Limb (tissue), 2 donors: ENCODE measurements at regions not wholly inside any gene's neighbourhood (a gene's known extent, or its start where the extent isn't known, plus 50 kb on each side); places are given as distances from the start of the nearest gene placed in this dataset.
"Not testable (repeated sequence)": the region's sequence is repeated elsewhere in the genome, so short reads cannot be mapped to it uniquely, and the experiment has no call there.

Source experiments
- DNase-seq, 2 donors: peaks; one replicate each; pipeline ENCODE4 v3.0.0-alpha.2; 2016; ENCODE audit errors: extremely low spot score in 2 of 2

DNA sequence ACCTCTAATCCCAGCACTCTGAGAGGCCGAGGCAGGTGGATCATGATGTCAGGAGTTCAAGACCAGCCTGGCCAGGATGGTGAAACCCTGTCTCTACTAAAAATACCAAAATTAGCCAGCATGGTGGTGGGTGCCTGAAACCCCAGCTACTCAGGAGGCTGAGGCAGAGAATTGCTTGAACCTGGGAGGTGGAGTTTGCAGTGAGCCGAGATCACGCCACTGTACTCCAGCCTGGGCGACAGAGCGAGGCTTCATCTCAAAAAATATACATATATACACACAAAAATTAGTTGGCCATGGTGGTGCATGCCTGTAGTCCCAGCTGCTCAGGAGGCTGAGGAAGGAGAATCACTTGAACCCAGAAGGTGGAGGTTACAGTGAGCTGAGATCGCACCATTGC, 273.6 kb downstream of the GOLGA6L6 start:
- DNase-seq = not testable (repeated sequence)

DNA sequence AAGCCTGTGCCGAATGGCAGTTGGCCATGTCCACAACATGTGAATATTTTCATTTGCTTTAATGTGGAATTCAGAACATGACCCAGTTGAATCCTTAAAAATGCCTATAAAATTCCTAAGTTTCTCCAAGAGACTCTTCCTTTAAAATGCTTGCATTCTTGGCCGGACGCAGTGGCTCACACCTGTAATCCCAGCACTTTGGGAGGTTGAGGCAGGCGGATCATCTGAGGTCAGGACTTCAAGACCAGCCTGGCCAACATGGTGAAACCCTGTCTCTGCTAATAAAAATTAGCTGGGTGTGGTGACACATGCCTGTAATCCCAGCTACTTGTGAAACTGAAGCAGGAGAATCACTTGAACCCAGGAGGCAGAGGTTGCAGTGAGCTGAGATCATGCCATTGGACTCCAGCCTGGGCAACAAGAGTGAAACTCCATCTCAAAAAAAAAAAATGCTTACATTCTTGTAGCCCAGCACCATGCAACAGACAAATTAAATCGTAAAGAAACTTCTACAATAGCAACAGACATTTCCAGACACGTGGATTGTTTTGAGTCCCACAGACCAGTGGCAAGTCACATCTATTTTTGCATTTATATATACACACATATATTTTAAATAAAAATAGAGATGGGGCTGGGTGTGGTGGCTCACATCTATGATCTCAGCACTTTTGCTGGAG, 274.4 kb downstream of the GOLGA6L6 start:
- not testable (repeated sequence) for DNase-seq

DNA sequence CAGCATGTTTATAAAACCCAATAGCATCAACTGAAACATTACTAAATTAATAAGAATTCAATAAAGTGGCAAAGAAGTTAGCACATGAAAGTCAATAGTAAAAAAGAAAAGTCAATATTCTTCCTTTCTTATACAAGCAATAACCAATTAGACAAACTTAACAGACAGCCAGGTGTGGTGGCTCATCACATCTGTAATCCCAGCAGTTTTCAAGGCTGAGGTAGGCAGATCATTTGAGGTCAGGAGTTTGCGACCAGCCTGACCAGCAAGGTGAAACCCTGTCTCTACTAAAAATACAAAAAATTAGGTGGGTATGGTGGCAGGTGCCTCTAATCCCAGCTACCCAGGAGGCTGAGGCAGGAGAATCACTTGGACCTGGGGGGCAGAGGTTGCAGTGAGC, 275.9 kb downstream of the GOLGA6L6 start:
- DNase-seq = not testable (repeated sequence)

DNA sequence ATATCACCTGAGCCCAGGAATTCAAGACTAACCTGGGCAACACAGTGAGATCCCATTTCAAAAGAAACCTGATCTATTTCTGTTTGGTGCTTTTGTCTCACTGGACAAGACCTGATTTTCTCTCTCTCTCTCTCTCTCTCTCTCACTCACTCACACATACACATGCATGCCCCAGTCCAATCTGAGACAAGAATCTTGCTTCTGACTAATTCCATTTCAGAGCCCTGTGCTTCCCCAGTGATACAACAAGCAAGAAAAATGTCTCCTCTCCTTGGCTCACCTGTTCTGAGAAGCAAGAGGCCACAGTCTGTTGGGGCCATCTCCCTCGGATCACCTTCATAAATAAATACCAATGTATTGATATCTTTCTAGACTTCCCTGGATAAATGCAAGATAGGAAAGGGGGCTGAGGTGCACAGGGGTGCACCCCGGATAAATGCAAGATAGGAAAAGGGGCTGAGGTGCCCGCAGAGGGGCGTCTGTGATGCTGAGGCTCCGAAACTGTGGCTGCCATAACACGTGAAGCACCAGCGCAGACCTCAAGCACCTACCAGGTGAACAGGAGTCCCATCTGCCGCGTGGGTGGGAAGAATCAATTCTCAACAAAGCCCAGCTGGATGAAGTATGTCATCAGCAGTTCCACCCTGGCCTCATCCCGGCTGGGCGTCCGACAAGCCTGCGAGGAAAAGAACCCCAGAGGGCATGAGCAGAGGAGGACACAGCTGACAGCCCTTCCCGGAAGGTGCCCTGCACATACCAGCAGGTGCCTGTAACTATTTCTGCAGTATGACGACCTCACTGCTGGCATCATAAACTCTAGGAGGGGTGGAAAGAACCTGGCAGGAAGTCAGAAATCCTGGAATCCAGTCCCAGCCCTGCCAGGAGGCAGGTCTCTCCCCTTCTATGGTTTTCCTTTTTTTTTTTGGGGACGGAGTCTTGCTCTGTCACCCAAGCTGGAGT, 280.0 kb downstream of the GOLGA6L6 start:
- DNase-seq = not testable (repeated sequence)

DNA sequence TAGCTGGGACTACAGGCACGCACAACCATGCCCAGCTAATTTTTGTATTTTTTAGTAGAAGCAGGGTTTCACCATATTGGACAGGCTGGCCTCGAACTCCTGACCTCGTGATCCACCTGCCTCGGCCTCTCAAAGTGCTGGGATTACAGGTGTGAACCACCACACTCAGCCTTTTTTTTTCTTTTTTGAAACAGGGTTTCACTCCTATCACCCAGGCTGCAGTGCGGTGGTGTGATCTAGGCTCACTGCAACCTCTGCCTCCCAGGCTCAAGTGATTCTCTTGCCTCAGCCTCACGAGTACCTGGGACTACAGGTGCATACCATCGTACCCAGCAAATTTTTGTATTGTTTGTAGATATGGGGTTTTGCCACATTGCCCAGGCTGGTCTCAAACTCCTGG, 280.9 kb downstream of the GOLGA6L6 start:
- not testable (repeated sequence) for DNase-seq

DNA sequence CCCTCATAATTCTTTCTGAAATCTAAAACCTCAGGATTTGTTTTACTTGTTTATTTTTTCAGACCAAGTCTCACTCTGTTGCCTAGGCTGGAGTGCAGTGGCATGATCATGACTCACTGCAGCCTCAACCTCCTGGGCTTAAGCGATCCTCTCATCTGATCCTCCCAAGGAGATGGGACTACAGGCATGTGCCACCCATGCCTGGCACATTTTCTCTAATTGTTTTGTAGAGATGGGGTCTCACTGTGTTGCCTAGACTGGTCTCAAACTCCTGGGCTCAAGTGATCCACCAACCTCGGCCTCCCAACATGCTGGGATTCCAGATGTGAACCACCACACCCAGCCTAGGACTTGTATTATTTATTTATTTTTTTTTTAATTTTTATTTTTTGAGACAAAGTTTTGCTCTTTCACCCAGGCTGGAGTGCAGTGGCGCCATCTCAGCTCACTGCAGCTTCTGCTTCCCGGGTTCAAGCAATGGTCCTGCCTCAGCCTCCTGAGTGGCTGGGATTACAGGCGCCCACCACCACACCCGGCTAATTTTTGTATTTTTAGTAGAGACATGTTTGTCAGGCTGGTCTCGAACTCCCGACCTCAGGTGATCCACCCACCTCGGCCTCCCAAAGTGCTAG, 281.9 kb downstream of the GOLGA6L6 start:
- not testable (repeated sequence) for DNase-seq

DNA sequence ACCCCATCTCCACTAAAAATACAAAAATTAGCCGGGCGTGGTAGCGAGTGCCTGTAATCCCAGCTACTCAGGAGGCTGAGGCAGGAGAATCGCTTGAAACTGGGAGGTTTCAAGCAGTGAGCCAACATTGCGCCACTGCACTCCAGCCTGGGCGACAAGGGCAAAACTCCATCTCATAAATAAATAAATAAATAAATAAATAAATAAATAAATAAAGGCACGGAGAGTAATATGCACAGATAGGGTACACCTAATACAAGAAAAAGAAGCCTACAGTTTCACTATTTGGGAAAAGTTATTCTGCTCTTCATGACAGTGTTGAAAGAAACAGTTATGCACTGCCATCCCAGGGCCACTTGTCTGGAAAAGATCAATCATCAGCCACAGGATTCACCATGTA, 285.2 kb downstream of the GOLGA6L6 start:
- not testable (repeated sequence) for DNase-seq

DNA sequence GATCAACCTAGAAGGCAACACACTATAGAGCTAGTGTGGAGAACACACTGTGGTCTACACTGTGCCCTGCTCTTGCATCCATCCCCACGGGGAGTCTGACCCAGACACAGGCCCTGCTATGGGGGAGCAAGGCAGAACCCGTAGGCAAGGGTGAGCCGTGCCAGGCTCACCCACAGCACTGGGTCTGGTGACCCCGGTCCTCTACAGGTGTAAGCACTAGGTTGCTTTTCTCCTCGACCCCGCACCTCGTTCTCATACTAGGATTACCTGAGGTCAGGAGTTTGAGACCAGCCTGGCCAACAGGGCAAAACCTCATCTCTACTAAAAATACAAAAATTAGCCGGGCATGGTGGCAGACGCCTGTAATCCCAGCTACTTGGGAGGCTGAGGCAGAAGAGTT, 286.0 kb downstream of the GOLGA6L6 start:
- not testable (repeated sequence) for DNase-seq

DNA sequence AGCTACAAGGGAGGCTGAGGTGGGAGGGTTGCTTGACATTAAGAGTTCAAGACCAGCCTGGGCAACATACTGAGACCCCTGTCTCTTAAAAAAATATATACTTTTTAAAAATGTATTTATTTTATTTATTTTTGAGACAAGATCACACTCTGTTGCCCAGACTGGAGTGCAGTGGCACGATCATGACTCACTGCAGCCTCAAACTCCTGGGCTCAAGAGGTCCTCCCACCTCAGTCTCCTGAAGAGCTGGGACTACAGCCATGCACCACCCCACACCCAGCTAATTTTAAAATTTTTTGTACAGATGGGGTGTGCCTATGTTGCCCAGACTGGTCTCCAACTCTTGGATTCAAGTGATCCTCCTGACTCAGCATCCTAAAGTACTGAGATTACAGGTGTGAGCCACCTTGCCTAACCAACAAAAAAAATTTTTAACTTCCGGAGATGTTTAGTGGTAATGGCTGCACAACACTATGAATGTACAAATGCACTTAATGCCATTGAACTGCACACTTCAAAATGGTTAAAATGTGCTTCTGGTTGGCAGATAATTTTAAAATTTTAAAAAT, 288.5 kb downstream of the GOLGA6L6 start:
- not testable (repeated sequence) for DNase-seq

DNA sequence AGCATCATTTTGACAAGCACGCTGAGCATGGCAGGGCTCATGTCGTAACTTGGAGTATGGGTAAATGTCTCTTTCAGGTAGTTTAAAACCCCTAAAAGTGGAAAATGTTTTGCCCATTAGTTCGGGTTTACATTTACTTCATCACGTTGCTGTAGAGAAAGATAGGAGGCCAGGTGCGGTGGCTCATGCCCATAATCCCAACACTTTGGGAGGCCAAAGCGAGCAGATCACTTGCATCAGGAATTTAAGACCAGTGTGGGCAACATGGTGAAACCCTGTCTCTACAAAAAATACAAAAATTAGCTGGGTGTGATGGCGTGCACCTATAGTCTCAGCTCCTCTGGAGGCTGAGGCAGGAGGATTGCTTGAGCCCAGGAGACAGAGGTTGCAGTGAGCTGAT, 289.6 kb downstream of the GOLGA6L6 start:
- not testable (repeated sequence) for DNase-seq

DNA sequence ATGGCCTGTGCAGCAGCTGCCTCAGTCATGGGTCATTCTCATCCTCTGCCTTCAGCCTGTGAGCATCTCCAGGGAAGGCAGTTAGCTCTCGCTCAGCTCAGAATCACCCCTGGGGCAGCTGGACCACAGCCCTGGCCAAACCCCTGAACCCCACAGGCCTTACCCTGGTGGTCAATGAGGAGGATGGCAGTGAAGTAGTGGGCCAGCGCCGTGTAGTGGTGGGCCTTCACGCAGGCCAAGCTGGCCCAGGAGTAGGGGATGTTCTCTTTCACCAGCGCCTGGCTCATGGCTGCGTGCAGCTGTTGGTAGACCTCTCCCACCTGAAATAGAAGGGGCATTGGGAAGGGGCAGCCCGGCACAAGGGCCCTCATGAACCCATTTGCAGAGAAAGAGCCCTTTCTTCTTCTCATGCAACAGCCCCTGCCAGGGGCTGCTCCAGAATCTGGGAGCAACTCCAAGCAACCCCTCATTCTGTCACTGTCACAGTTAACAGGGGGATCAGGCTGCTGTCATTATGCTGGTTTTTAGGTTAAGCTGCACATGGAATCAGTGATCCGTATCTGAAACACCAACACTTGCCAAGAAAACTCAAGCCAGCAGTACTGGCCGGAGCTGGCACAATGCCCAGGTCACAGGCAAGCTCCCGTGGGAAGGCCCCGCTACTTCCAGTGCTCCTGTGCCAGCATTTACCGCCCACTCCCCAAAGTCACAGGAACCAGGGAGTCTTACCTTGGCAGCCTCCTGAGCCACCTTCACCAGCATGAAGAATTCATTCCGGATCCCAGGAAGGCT, 290.2 kb downstream of the GOLGA6L6 start:
- DNase-seq = not testable (repeated sequence)

DNA sequence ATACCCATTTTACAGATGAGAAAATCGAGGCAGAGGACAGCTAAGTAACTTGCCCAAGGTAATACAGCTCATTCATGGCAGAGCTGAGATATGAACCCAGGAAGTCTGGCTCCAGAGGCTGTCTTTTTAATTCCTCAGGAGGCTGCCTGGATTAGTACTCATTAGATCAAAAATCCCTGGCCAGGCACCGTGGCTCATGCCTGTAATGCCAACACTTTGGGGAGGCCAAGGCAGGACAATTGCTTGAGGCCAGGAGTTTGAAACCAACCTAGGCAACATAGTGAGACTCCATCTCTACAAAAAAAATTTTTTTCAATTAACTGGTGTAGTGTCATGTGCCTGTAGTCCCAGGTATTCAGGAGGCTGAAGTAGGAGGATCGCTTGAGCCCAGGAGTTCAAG, 291.4 kb downstream of the GOLGA6L6 start:
- DNase-seq = not testable (repeated sequence)

DNA sequence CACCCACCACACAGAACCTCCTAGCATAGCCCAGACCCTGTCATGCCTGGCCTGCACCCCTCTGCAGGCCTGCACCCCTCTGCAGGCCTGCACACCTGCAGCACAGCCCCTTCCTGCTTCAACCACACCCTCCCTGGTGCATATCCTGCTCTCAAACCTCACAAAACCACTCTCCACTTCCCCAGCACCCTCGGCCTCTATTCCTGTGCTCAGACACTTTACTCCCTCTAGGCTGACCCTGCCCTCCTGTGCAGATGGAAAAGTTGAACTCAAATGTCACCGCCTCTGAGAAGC, 292.0 kb downstream of the GOLGA6L6 start:
- not testable (repeated sequence) for DNase-seq

DNA sequence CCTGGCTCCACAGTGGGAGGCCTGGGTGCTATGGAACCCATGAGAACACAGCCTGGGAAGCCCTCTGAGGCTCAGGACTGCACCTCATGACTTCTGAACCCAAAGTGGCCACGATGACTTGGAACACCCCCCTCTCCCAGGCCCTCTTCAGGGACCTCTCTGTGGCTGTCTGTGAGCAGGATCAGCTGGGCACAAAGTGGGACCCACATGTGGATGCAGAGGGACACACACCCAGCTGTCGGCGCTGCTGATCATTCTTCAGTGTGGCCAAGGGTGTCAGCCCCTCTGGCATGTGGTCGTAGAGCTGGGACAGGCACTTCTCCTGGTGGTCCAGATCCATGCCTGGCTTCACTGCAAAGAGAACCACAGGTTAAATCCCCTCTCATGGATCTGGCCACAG, 293.2 kb downstream of the GOLGA6L6 start:
- DNase-seq = not testable (repeated sequence)

DNA sequence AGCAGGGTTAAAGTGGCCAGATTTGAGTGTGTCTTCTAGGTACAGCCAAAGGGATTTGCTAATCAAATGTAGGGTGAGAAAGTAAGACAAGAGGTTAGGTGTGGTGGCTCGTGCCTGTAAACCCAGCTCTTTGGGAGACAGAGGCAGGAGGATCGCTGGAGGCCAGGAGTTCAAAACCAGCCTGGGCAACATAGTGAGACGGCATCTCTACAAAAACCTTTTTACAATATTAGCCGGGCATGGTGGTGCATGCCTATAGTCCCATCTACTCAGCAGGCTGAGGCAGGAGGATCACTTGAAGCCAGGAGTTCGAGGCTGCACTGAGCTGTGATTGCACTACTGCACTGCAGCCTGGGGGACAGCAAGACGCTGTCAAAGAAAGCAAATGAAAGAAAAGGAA, 294.5 kb downstream of the GOLGA6L6 start:
- not testable (repeated sequence) for DNase-seq

DNA sequence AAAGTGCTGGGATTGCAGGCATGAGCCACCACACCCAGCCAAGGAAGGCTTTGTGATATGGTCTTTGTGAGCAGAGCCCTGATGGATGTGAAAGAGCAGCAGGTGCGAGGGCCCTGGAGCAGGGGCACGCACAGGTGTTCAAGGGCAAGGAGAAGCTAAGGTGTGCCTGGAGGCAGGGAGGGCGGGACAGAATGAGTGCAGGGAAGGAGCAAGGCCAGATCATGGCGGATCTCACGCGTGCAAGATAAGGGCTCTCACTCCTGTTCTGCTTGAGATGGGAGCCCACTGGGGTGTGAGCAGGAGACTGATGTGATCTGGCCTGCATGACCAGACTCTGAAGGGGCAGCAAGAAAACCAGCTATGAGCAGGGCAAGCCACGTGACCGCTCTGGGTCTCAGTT, 295.0 kb downstream of the GOLGA6L6 start:
- not testable (repeated sequence) for DNase-seq

DNA sequence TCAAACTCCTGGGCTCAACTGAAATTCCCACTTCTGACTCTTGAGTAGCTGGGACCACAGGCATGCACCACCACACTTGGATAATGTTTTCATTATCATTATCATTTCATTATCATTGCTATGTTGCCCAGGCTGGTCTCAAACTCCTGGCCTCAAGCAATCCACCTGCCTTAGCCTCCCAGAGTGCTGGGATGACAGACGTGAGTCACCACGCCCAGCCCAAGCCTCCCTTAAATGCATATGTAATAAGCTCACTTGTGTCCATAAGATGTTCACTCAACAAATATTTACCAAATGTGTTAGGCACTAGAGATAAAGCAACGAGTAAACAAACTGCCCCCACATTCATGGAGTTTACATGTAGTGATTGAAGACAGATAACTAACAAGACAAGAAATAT, 295.7 kb downstream of the GOLGA6L6 start:
- not testable (repeated sequence) for DNase-seq

DNA sequence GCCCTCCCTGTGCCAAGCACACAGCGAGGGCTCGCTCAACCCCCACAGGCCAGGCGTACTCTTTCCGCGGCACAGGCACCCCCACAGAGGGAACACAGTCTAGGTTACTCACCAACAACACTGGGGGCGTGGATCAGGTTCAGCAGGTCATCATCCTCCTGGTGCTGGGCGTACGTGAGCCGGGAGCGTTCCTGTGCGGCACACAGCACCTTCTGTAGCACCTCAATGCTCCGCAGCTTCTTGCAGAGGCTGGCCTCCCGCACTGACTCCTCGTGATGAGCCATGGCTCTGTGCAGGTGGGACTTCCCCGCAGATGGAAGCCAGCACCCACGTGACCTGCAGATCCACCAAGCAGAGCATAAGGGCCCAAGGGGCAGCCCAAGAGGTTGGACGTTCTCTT, 296.8 kb downstream of the GOLGA6L6 start:
- not testable (repeated sequence) for DNase-seq

DNA sequence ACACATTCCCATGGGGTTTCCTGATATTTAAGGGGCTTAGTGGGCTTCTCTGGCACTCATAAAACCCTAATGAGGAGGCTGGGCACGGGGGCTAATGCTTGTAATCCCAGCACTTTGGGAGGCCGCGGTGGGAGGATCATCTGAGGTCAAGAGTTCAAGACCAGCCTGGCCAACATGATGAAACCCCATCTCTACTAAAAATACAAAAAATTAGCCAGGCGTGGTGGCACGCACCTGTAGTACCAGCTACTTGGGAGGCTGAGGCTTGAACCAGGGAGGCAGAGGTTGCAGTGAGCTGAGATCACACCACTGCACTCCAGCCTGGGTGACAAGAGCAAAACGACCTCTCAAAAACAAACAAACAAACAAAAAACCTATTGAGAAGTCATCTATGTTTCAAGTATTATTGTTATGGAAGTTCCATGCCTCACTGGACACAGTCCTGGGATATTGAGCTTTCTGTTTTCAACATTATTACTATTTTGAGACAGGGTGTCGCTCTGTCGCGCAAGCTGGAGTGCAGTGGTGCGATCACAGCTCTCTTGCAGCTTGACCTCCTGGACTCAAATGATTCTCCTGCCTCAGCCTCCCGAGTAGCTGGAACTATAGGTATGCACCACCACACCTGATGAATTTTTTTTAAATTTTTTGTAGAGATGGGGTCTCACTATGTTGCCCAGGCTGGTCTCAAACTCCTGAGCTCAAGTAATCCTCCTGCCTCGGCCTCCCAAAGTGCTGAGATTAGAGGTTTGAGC, 297.9 kb downstream of the GOLGA6L6 start:
- DNase-seq = not testable (repeated sequence)

DNA sequence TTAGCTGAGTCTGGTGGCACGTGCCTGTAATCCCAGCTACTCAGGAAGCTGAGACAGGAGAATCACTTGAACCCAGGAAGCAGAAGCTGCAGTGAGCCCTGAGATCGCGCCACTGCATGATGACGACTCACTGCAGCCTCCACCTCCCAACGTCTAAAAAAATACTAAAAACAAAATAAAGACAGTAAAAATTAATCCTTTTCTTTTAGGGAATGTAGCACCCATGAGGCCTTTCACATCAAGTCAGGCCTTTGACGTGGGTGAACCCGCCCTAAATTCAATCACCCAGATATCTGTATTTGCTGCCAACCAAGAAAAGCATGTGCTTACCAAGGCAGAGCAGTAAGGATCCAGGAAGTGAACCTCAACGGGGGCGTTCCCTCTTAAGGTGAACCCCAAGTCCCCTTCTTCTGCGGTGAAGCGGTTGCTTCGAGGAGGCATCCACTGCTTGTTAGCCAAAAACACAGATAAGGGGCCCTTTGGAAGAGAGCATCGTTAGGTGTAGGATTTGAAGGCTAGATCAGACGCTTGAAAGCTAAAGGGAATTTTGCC, 301.2 kb downstream of the GOLGA6L6 start:
- DNase-seq = not testable (repeated sequence)
